ENCODE measurements at regions not wholly inside any gene's neighbourhood (a gene's known extent, or its start where the extent isn't known, plus 50 kb on each side); places are given as distances from the start of the nearest gene placed in this dataset.

DNA sequence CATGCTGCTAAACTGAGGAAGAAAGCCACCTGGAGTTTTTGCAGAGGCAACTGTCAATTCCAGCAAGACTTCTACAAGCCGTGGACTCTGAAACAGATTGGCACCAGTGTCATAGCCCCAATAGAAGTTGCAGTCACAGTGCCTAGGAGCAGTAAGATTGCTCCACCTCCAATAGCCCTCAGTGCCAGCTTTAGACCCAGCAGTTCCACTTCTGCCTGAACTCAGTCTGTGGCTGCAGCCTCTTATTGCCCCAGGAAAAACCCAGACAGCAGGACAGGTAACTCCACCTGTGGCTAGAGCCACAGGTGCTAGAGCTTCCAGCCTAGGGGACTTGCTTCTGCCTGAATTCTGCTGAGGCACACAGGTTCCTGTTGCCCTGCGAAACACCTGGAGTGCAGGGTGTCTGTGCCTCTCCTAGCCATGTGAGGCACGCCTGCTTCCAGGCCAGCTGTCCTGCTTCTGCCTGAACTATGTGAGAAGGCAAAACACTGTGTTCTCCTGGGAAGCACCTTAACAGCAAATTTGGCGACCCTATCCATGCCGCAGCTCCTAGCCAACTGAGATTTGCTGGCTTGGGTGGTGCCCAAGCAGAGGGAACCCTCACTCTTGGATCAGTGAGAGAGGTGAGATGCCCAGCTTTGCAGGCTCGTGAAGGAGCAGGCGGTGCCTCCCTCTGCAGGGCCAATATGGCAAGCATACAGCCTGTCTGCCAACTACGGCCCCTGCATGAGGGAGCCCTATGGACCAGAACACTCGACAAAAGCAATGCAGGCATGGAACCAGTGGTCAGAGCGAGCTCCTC, 607.6 kb downstream of the PCDH17 start:
- Mint-ChIP-seq H3K27ac (no peak overlapping the region), H3K27me3 (no peaks in the 10 kb centered on the region), H3K4me1 (no peaks in the 10 kb centered on the region), H3K36me3 (no peaks in the 10 kb centered on the region), H3K9me3 (peaks cover 3 to 27% (median 12%) of the 10 kb centered on the region in 11 donors), H3K4me3 (no peak overlapping the region)
- no peaks in the 10 kb centered on the region for H3K9me3 ChIP-seq (ENCODE audit: control insufficient read depth in 2 of 3, low read length in 3 of 3)
- intact Hi-C loops (cut with micrococcal nuclease), result no loop called here
- no peaks in the 10 kb centered on the region for H3K36me3 ChIP-seq (ENCODE audit: control insufficient read depth in 2 of 3, insufficient read depth in 3 of 3, low read length in 3 of 3)
- H3K27me3 ChIP-seq (ENCODE audit: control insufficient read depth in 2 of 2, insufficient read depth in 2 of 2, low read length in 2 of 2), result no peaks in the 10 kb centered on the region
- ATAC-seq, result no peak
- no peak for DNase-seq
- POLR2A ChIA-PET, result no interaction called here
- H3K27ac ChIP-seq (ENCODE audit: low read depth, low read length), result no peak overlapping the region
- no peak overlapping the region for H3K4me3 ChIP-seq (ENCODE audit: low read length)
- H3K4me1 ChIP-seq (ENCODE audit: control insufficient read depth in 2 of 2, insufficient read depth in 2 of 2, low read length in 2 of 2), result no peaks in the 10 kb centered on the region
- CTCF ChIA-PET, result no interaction called here

DNA sequence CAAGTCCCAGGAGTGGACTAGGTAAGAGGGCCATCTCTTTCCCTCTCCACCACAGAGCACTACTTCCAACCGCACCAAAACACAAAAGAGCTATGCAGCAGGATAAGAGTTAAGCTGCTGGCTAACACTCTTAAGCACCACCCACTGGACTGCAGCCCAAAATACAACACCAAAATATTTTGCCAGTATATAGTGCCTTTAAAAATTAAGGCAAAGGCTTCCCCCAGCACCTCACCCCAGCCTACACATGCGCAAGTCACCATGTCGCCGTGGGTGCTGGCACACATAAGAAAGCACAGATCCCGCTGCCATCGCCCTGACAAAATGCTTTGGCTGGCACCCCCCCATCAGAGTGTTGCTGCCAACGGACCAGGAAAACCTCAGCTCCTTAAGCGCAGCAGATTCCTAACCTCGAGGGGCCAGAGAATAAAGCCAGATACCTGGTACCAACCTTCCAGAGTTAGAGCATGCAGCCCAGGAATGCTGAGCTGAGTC, 608.3 kb downstream of the PCDH17 start:
- Histone ChIP-seq H3K9me3 (ENCODE audit: control insufficient read depth in 2 of 3, low read length in 3 of 3) (peaks cover 0 to under 1% (median 0%) of the 10 kb centered on the region in 3 experiments), H3K36me3 (ENCODE audit: control insufficient read depth in 2 of 3, insufficient read depth in 3 of 3, low read length in 3 of 3) (no peaks in the 10 kb centered on the region), H3K4me3 (ENCODE audit: low read length) (no peak overlapping the region), H3K27me3 (ENCODE audit: control insufficient read depth in 2 of 2, insufficient read depth in 2 of 2, low read length in 2 of 2) (no peaks in the 10 kb centered on the region), H3K27ac (ENCODE audit: low read depth, low read length) (no peak overlapping the region), H3K4me1 (ENCODE audit: control insufficient read depth in 2 of 2, insufficient read depth in 2 of 2, low read length in 2 of 2) (no peaks in the 10 kb centered on the region)
- no peak overlapping the region for H3K27ac Mint-ChIP-seq
- intact Hi-C loops (cut with micrococcal nuclease), result no loop called here
- no peaks in the 10 kb centered on the region for H3K27me3 Mint-ChIP-seq
- ATAC-seq (no peak), DNase-seq (no peak)
- H3K4me3 Mint-ChIP-seq, result no peak overlapping the region
- H3K9me3 Mint-ChIP-seq, result peaks cover 3 to 34% (median 12%) of the 10 kb centered on the region in 11 donors
- H3K4me1 Mint-ChIP-seq, result no peaks in the 10 kb centered on the region
- no peaks in the 10 kb centered on the region for H3K36me3 Mint-ChIP-seq
- ChIA-PET CTCF (no interaction called here), POLR2A (no interaction called here)

DNA sequence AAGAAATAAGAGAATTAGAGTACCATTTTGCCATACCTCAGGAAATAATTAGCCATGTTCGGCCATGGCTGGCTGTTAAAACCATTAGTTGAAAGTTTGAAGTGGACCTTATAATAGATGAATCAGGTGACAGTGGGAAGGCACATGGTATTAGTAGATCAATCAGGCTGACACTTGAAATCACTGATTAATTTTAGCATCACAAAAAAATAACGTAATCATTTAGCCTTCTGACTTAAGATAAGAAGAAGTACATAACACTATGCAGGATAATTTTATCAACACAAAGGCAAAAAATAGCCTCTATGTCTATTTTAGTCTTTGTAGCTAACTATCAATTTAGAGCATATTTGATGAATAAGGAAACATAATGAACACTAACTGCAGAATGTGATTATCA, 615.5 kb downstream of the PCDH17 start:
- H3K27ac ChIP-seq (ENCODE audit: low read depth, low read length), result no peak overlapping the region
- H3K9me3 ChIP-seq (ENCODE audit: control insufficient read depth in 2 of 3, low read length in 3 of 3), result peaks cover 0 to 9% (median 0%) of the 10 kb centered on the region in 3 experiments
- Mint-ChIP-seq H3K27ac (no peak overlapping the region), H3K4me3 (no peak overlapping the region), H3K9me3 (peaks cover 2 to 43% (median 12%) of the 10 kb centered on the region in 11 donors), H3K4me1 (no peaks in the 10 kb centered on the region), H3K36me3 (no peaks in the 10 kb centered on the region), H3K27me3 (no peaks in the 10 kb centered on the region)
- no peak overlapping the region for H3K4me3 ChIP-seq (ENCODE audit: low read length)
- POLR2A ChIA-PET, result no interaction called here
- CTCF ChIA-PET, result no interaction called here
- H3K4me1 ChIP-seq (ENCODE audit: control insufficient read depth in 2 of 2, insufficient read depth in 2 of 2, low read length in 2 of 2), result no peaks in the 10 kb centered on the region
- no peak for ATAC-seq
- DNase-seq, result no peak
- H3K27me3 ChIP-seq (ENCODE audit: control insufficient read depth in 2 of 2, insufficient read depth in 2 of 2, low read length in 2 of 2), result no peaks in the 10 kb centered on the region
- intact Hi-C loops (cut with micrococcal nuclease), result no loop called here
- H3K36me3 ChIP-seq (ENCODE audit: control insufficient read depth in 2 of 3, insufficient read depth in 3 of 3, low read length in 3 of 3), result no peaks in the 10 kb centered on the region

- ChIA-PET CTCF (no interaction called here), POLR2A (no interaction called here)
- Histone ChIP-seq H3K4me3 (ENCODE audit: low read length) (no peak overlapping the region), H3K9me3 (ENCODE audit: control insufficient read depth in 2 of 3, low read length in 3 of 3) (peaks cover 0 to 8% (median 0%) of the 10 kb centered on the region in 3 experiments), H3K27me3 (ENCODE audit: control insufficient read depth in 2 of 2, insufficient read depth in 2 of 2, low read length in 2 of 2) (no peaks in the 10 kb centered on the region), H3K4me1 (ENCODE audit: control insufficient read depth in 2 of 2, insufficient read depth in 2 of 2, low read length in 2 of 2) (no peaks in the 10 kb centered on the region), H3K36me3 (ENCODE audit: control insufficient read depth in 2 of 3, insufficient read depth in 3 of 3, low read length in 3 of 3) (no peaks in the 10 kb centered on the region), H3K27ac (ENCODE audit: low read depth, low read length) (no peak overlapping the region)
- no peak for DNase-seq
- Mint-ChIP-seq H3K4me1 (no peaks in the 10 kb centered on the region), H3K27ac (no peak overlapping the region), H3K27me3 (no peaks in the 10 kb centered on the region), H3K9me3 (peaks cover 0 to 24% (median 8%) of the 10 kb centered on the region in 11 donors), H3K36me3 (no peaks in the 10 kb centered on the region), H3K4me3 (no peak overlapping the region)
- intact Hi-C loops (cut with micrococcal nuclease), result no loop called here
- no peak for ATAC-seq
Measured at GRCh38 chr13:58254943-58255342, 623.4 kb downstream of the PCDH17 start.

DNA sequence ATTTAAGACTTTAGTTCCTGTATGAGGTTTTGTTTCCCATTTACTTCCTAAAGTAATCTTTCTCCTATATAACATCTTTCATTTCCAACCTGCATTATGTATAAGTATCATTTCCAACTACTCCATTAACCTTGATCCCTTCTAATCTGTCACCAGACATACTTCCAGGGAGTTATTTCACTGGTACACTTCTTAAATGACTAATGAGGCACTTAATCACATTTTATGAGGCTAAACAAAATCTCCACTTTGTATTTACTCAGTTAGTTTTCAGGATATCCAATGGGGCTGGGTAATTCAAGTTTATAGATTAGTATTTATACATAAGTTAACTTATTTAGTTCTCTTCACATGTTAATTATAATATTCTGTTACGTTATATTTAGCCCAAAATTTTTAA, 634.7 kb downstream of the PCDH17 start:
- Histone ChIP-seq H3K4me3 (ENCODE audit: low read length) (no peak overlapping the region), H3K4me1 (ENCODE audit: control insufficient read depth in 2 of 2, insufficient read depth in 2 of 2, low read length in 2 of 2) (no peaks in the 10 kb centered on the region), H3K9me3 (ENCODE audit: control insufficient read depth in 2 of 3, low read length in 3 of 3) (no peaks in the 10 kb centered on the region), H3K27me3 (ENCODE audit: control insufficient read depth in 2 of 2, insufficient read depth in 2 of 2, low read length in 2 of 2) (no peaks in the 10 kb centered on the region), H3K27ac (ENCODE audit: low read depth, low read length) (no peak overlapping the region), H3K36me3 (ENCODE audit: control insufficient read depth in 2 of 3, insufficient read depth in 3 of 3, low read length in 3 of 3) (no peaks in the 10 kb centered on the region)
- Mint-ChIP-seq H3K4me1 (no peaks in the 10 kb centered on the region), H3K36me3 (no peaks in the 10 kb centered on the region), H3K27me3 (no peaks in the 10 kb centered on the region), H3K27ac (no peak overlapping the region), H3K4me3 (no peak overlapping the region), H3K9me3 (peaks cover 0 to 13% (median 5%) of the 10 kb centered on the region in 11 donors)
- intact Hi-C loops (cut with micrococcal nuclease), result no loop called here
- ATAC-seq (no peak), DNase-seq (no peak)
- ChIA-PET CTCF (no interaction called here), POLR2A (no interaction called here)

DNA sequence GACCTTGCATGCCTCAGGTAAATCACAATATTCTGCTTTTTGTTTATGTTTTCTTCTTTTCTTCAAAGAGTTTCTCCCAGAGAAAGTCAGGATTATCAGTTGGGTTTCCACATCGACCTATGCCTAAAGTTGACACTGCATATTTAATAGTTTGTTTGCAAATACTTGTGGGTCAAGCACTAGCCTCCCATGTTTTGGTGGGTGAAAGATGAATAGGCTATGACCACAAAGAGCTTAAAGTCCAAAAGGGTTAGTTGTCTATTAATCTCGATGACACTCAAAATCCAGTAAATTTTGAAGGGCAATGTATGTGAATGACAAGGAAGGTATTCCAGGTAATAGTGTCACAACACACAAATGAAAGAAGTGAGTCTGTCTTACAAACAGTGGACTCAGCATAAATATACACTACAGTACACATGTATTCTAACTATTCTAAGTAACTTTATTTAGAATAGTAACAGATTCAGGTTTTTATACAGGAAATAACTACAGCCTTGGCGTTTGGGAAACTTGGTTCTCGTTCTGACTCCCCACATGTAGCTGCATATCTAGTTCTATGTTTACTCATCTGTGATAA, 667.1 kb downstream of the PCDH17 start:
- DNase-seq (no peak), ATAC-seq (no peak)
- H3K4me1 Mint-ChIP-seq, result no peaks in the 10 kb centered on the region
- Histone ChIP-seq H3K4me3 (ENCODE audit: low read length) (no peak overlapping the region), H3K4me1 (ENCODE audit: control insufficient read depth in 2 of 2, insufficient read depth in 2 of 2, low read length in 2 of 2) (no peaks in the 10 kb centered on the region), H3K27me3 (ENCODE audit: control insufficient read depth in 2 of 2, insufficient read depth in 2 of 2, low read length in 2 of 2) (no peaks in the 10 kb centered on the region), H3K27ac (ENCODE audit: low read depth, low read length) (no peak overlapping the region), H3K36me3 (ENCODE audit: control insufficient read depth in 2 of 3, insufficient read depth in 3 of 3, low read length in 3 of 3) (no peaks in the 10 kb centered on the region), H3K9me3 (ENCODE audit: control insufficient read depth in 2 of 3, low read length in 3 of 3) (no peaks in the 10 kb centered on the region)
- intact Hi-C loops (cut with micrococcal nuclease), result no loop called here
- H3K4me3 Mint-ChIP-seq, result no peak overlapping the region
- CTCF ChIA-PET, result no interaction called here
- H3K27ac Mint-ChIP-seq, result no peak overlapping the region
- no peaks in the 10 kb centered on the region for H3K27me3 Mint-ChIP-seq
- no peaks in the 10 kb centered on the region for H3K36me3 Mint-ChIP-seq
- POLR2A ChIA-PET, result no interaction called here
- peaks cover 0 to 13% (median 0%) of the 10 kb centered on the region in 11 donors for H3K9me3 Mint-ChIP-seq

GRCh38 chr13:58300224-58300623, 668.7 kb downstream of the PCDH17 start:
- intact Hi-C loops (cut with micrococcal nuclease), result no loop called here
- Mint-ChIP-seq H3K27ac (no peak overlapping the region), H3K36me3 (no peaks in the 10 kb centered on the region), H3K9me3 (peaks cover 0 to 6% (median 0%) of the 10 kb centered on the region in 11 donors), H3K27me3 (no peaks in the 10 kb centered on the region), H3K4me3 (no peak overlapping the region), H3K4me1 (no peaks in the 10 kb centered on the region)
- no peaks in the 10 kb centered on the region for H3K9me3 ChIP-seq (ENCODE audit: control insufficient read depth in 2 of 3, low read length in 3 of 3)
- CTCF ChIA-PET, result no interaction called here
- no peaks in the 10 kb centered on the region for H3K4me1 ChIP-seq (ENCODE audit: control insufficient read depth in 2 of 2, insufficient read depth in 2 of 2, low read length in 2 of 2)
- H3K27ac ChIP-seq (ENCODE audit: low read depth, low read length), result no peak overlapping the region
- POLR2A ChIA-PET, result no interaction called here
- no peaks in the 10 kb centered on the region for H3K27me3 ChIP-seq (ENCODE audit: control insufficient read depth in 2 of 2, insufficient read depth in 2 of 2, low read length in 2 of 2)
- no peak for DNase-seq
- ATAC-seq, result no peak
- H3K36me3 ChIP-seq (ENCODE audit: control insufficient read depth in 2 of 3, insufficient read depth in 3 of 3, low read length in 3 of 3), result no peaks in the 10 kb centered on the region
- H3K4me3 ChIP-seq (ENCODE audit: low read length), result no peak overlapping the region
